CD4-positive, alpha-beta T cell (primary cell): ENCODE measurements at regions not wholly inside any gene's neighbourhood (a gene's known extent, or its start where the extent isn't known, plus 50 kb on each side); places are given as distances from the start of the nearest gene placed in this dataset.

ENCODE experiments used
- ATAC-seq: fragments of 200-7000 bp; cut with Tn5 transposase; one replicate; pipeline ENCODE4 v1.10.0; 2022; ENCODE audit warnings: mild to moderate bottlenecking; ENCODE audit not compliant: poor library complexity
- CTCF ChIA-PET: fragments of 350-600 bp; sonication (Branson Sonifier 250); formaldehyde crosslinking; loops from one replicate; lab custom pipeline; 2021; ENCODE audit warnings: antibody characterized with exemption, inconsistent platforms; lab: Charles Lee
- POLR2A ChIA-PET: fragments of 350-600 bp; sonication (Branson Sonifier 250); formaldehyde crosslinking; loops from one replicate; lab custom pipeline; 2021; ENCODE audit warnings: antibody characterized with exemption, inconsistent platforms; lab: Charles Lee
- DNase-seq, 14 experiments: peaks; one replicate each; pipeline ENCODE4 v3.0.0-alpha.2; 2013 to 2020; ENCODE audit warnings: mixed read lengths in 2 of 14
- H3K27ac ChIP-seq, 2 donors: one replicate each; pipeline versions ENCODE4 v1.5.1 to v1.7.0; 2013; ENCODE audit warnings: low read length in 2 of 2, low read depth in 1 of 2, mild to moderate bottlenecking in 1 of 2
- H3K27me3 ChIP-seq, 2 experiments: 1 replicate in 1 of 2; 2 replicates in 1 of 2; pipeline versions ENCODE4 v1.6.1 to v1.7.0; 2013; ENCODE audit warnings: low read length in 2 of 2, control low read depth in 1 of 2, mild to moderate bottlenecking in 1 of 2, moderate library complexity in 1 of 2; ENCODE audit not compliant: insufficient read depth in 2 of 2, control insufficient read depth in 1 of 2
- H3K36me3 ChIP-seq: one replicate; pipeline ENCODE4 v1.6.1; 2013; ENCODE audit warnings: low read length, control low read depth; ENCODE audit not compliant: insufficient read depth
- H3K4me1 ChIP-seq: one replicate; pipeline ENCODE4 v1.6.1; 2013; ENCODE audit warnings: low read length, control low read depth; ENCODE audit not compliant: insufficient read depth
- H3K4me3 ChIP-seq: one replicate; pipeline ENCODE4 v1.5.1; 2013; ENCODE audit warnings: mild to moderate bottlenecking, low read length, moderate library complexity
- H3K9me3 ChIP-seq, 2 experiments: 1 replicate in 1 of 2; 2 replicates in 1 of 2; pipeline versions ENCODE4 v1.6.1 to v1.7.0; 2013; ENCODE audit warnings: low read length in 2 of 2, mild to moderate bottlenecking in 2 of 2, control low read depth in 1 of 2, moderate library complexity in 1 of 2; ENCODE audit not compliant: control insufficient read depth in 1 of 2, insufficient read depth in 1 of 2
- H3K27ac Mint-ChIP-seq: one replicate; pipeline ENCODE4 v1.8.0; 2020; ENCODE audit warnings: mixed read lengths
- H3K27me3 Mint-ChIP-seq: one replicate; pipeline ENCODE4 v1.8.0; 2021; ENCODE audit warnings: mixed read lengths
- H3K36me3 Mint-ChIP-seq: one replicate; pipeline ENCODE4 v1.8.0; 2021; ENCODE audit warnings: low read depth, mixed read lengths
- H3K4me1 Mint-ChIP-seq: one replicate; pipeline ENCODE4 v1.8.0; 2021; ENCODE audit warnings: low read depth, mixed read lengths
- H3K4me3 Mint-ChIP-seq: one replicate; pipeline ENCODE4 v1.8.0; 2020; ENCODE audit warnings: mild to moderate bottlenecking, mixed read lengths
- H3K9me3 Mint-ChIP-seq: one replicate; pipeline ENCODE4 v1.8.0; 2020; ENCODE audit warnings: mixed read lengths
- intact Hi-C, 2 experiments: fragments of 100-400 bp; cut with DNase I in 1 of 2; cut with micrococcal nuclease in 1 of 2; formaldehyde crosslinking; loops; one replicate each; pipeline versions ENCODE4 v1.15.1 to v1.9.0; 2023 to 2025; cut with DNase I, micrococcal nuclease
- TF ChIP-seq, protein P1 (sequence below): fragments of 200-600 bp; IDR thresholded peaks from one replicate; pipeline ENCODE4 v1.8.0; 2022; ENCODE audit warnings: antibody characterized with exemption, mild to moderate bottlenecking

DNA sequence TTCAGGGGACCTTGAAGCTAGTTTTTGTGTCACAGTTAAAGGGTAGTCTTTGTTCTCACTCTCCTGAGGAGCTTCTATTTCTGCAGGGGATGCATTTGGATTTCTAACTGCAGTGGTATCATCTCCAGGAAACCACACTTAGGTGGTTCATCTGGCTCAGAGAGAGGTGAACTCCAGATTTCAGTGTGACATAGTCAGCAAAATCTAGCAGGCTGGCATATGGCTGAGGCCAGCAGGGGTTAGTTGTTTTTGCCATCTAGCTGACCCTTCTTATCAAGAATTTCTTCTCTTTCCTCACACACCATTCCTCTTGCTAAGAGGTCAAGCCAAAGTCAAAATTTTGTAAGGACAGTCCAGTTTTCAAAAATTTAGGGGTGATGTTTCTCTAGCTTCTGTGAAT, 248.2 kb downstream of the REEP3 start:
- intact Hi-C loops: no loop called here
- no peak overlapping the region for H3K27ac Mint-ChIP-seq
- CTCF ChIA-PET: no interaction called here
- POLR2A ChIA-PET: no interaction called here
- ATAC-seq (no peak), DNase-seq (no peak)
- no peaks in the 10 kb centered on the region for H3K4me1 Mint-ChIP-seq
- peaks cover 0 to 4% of the 10 kb centered on the region in 2 experiments for H3K27me3 ChIP-seq
- H3K36me3 Mint-ChIP-seq: no peaks in the 10 kb centered on the region
- no peaks in the 10 kb centered on the region for H3K9me3 Mint-ChIP-seq
- no peaks in the 10 kb centered on the region for H3K4me1 ChIP-seq
- TF ChIP-seq, protein P1, sequence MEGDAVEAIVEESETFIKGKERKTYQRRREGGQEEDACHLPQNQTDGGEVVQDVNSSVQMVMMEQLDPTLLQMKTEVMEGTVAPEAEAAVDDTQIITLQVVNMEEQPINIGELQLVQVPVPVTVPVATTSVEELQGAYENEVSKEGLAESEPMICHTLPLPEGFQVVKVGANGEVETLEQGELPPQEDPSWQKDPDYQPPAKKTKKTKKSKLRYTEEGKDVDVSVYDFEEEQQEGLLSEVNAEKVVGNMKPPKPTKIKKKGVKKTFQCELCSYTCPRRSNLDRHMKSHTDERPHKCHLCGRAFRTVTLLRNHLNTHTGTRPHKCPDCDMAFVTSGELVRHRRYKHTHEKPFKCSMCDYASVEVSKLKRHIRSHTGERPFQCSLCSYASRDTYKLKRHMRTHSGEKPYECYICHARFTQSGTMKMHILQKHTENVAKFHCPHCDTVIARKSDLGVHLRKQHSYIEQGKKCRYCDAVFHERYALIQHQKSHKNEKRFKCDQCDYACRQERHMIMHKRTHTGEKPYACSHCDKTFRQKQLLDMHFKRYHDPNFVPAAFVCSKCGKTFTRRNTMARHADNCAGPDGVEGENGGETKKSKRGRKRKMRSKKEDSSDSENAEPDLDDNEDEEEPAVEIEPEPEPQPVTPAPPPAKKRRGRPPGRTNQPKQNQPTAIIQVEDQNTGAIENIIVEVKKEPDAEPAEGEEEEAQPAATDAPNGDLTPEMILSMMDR: no peak
- no peaks in the 10 kb centered on the region for H3K9me3 ChIP-seq
- H3K27me3 Mint-ChIP-seq: peaks cover under 1% of the 10 kb centered on the region
- no peaks in the 10 kb centered on the region for H3K36me3 ChIP-seq
- H3K4me3 ChIP-seq: no peak overlapping the region
- no peak overlapping the region for H3K4me3 Mint-ChIP-seq
- no peak overlapping the region for H3K27ac ChIP-seq

DNA sequence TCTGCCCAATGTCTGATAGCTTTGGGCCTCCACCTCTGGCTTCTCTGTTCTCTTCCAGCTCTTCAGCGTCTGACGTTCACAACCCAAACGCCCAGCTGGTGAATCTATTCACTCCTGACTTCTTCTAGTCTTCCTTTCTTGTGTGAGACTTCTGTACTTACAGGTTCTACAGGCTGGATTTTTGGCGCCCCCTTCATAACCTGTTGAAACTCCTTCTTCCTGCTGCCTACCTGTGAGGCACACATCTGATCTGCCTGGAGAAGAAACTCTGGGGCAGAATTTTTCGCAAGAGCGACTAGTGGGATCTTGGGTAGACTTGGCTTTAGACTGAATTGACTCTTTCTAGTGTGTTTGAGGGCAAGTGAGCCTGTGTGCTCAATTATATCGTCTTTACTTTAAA, 249.3 kb downstream of the REEP3 start:
- DNase-seq (no peak), ATAC-seq (no peak)
- Histone ChIP-seq H3K4me1 (no peaks in the 10 kb centered on the region), H3K9me3 (no peaks in the 10 kb centered on the region), H3K36me3 (no peaks in the 10 kb centered on the region), H3K27me3 (peaks cover 0 to 4% of the 10 kb centered on the region in 2 experiments), H3K27ac (no peak overlapping the region), H3K4me3 (no peak overlapping the region)
- no peak overlapping the region for H3K27ac Mint-ChIP-seq
- TF ChIP-seq, protein P1: no peak
- no peaks in the 10 kb centered on the region for H3K36me3 Mint-ChIP-seq
- no peaks in the 10 kb centered on the region for H3K4me1 Mint-ChIP-seq
- intact Hi-C loops: no loop called here
- ChIA-PET CTCF (no interaction called here), POLR2A (no interaction called here)
- peaks cover 3% of the 10 kb centered on the region for H3K27me3 Mint-ChIP-seq
- H3K4me3 Mint-ChIP-seq: no peak overlapping the region
- no peaks in the 10 kb centered on the region for H3K9me3 Mint-ChIP-seq

DNA sequence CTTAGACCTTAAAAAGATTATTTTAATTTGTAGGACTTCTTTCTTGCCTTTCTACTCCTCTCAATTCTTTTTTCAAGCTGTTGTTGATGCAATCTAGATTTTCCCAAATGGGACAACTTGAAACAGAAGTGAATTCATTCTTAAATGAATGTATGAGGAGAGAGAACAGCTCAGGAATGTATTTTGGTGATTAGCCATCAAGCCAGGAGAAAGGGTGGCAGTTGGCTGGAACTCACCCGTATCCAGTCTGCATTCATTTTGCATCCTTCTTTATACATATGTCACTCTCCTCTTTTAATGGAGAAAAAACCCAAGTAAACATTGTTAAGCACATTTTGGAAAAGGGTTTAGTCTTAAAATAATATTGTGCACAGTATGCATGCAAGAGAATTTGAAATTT, 251.3 kb downstream of the REEP3 start:
- DNase-seq: no peak
- Histone ChIP-seq H3K9me3 (no peaks in the 10 kb centered on the region), H3K36me3 (no peaks in the 10 kb centered on the region), H3K4me3 (no peak overlapping the region), H3K4me1 (no peaks in the 10 kb centered on the region), H3K27me3 (peaks cover 0 to 4% of the 10 kb centered on the region in 2 experiments), H3K27ac (no peak overlapping the region)
- no peaks in the 10 kb centered on the region for H3K36me3 Mint-ChIP-seq
- peaks cover 15% of the 10 kb centered on the region for H3K27me3 Mint-ChIP-seq
- no peaks in the 10 kb centered on the region for H3K9me3 Mint-ChIP-seq
- no peak overlapping the region for H3K4me3 Mint-ChIP-seq
- no peak overlapping the region for H3K27ac Mint-ChIP-seq
- H3K4me1 Mint-ChIP-seq: no peaks in the 10 kb centered on the region
- no peak for ATAC-seq
- ChIA-PET POLR2A (no interaction called here), CTCF (no interaction called here)
- TF ChIP-seq, protein P1: no peak
- intact Hi-C loops: no loop called here
